Astrocyte of the cerebellum (primary cell): ENCODE measurements at regions not wholly inside any gene's neighbourhood (a gene's known extent, or its start where the extent isn't known, plus 50 kb on each side); places are given as distances from the start of the nearest gene placed in this dataset.
"Not testable (repeated sequence)": the region's sequence is repeated elsewhere in the genome, so short reads cannot be mapped to it uniquely, and the experiment has no call there.

Source experiments
- DNase-seq: peaks from one replicate; pipeline ENCODE4 v3.0.0-alpha.2; 2011; ENCODE audit warnings: low read depth
- H3K4me3 ChIP-seq: 2 replicates; pipeline ENCODE4 v1.5.1; 2011; ENCODE audit warnings: mild to moderate bottlenecking, low read depth, low read length, moderate library complexity
- CTCF ChIP-seq: IDR thresholded peaks from 2 replicates; pipeline ENCODE4 v1.5.1; 2012; ENCODE audit warnings: low read length, low read depth, moderate library complexity, mild to moderate bottlenecking; ENCODE audit errors: missing control alignments
- in situ Hi-C: cut with HindIII; loops from 2 replicates; pipeline ENCODE4 v1.10.0; 2017; ENCODE audit warnings: low sequenced_read_pairs

GRCh38 chr2:89205153-89205552, 513.7 kb downstream of the RPIA start:
- H3K4me3 ChIP-seq, DNase-seq, in situ Hi-C loops: not testable (repeated sequence)
- TF ChIP-seq CTCF = peak; percentile 31

GRCh38 chr2:89208144-89208932, 516.9 kb downstream of the RPIA start:
- H3K4me3 ChIP-seq, in situ Hi-C loops: not testable (repeated sequence)
- peak; percentile 33 for DNase-seq

- in situ Hi-C loops, H3K4me3 ChIP-seq, DNase-seq: not testable (repeated sequence)
Observed at GRCh38 chr2:89213151-89213550, 521.7 kb downstream of the RPIA start.

- H3K4me3 ChIP-seq, DNase-seq, in situ Hi-C loops: not testable (repeated sequence)
Observed at GRCh38 chr2:89213811-89214210, 522.3 kb downstream of the RPIA start.

- H3K4me3 ChIP-seq, in situ Hi-C loops, DNase-seq: not testable (repeated sequence)
Observed at GRCh38 chr2:89221474-89221873, 530.0 kb downstream of the RPIA start.

- H3K4me3 ChIP-seq, in situ Hi-C loops, DNase-seq: not testable (repeated sequence)
Observed at GRCh38 chr2:89222063-89222732, 530.7 kb downstream of the RPIA start.

- H3K4me3 ChIP-seq, DNase-seq, in situ Hi-C loops: not testable (repeated sequence)
Observed at GRCh38 chr2:89224803-89225202, 533.3 kb downstream of the RPIA start.

GRCh38 chr2:89229979-89230378, 538.5 kb downstream of the RPIA start:
- in situ Hi-C loops, DNase-seq, H3K4me3 ChIP-seq: not testable (repeated sequence)

GRCh38 chr2:89231241-89231640, 539.8 kb downstream of the RPIA start:
- DNase-seq, in situ Hi-C loops, H3K4me3 ChIP-seq: not testable (repeated sequence)

- DNase-seq, in situ Hi-C loops, H3K4me3 ChIP-seq: not testable (repeated sequence)
Observed at GRCh38 chr2:89233931-89234330, 542.5 kb downstream of the RPIA start.

GRCh38 chr2:89234818-89235466, 543.5 kb downstream of the RPIA start:
- in situ Hi-C loops, DNase-seq, H3K4me3 ChIP-seq: not testable (repeated sequence)

GRCh38 chr2:89236832-89237450, 545.5 kb downstream of the RPIA start:
- in situ Hi-C loops, H3K4me3 ChIP-seq, DNase-seq: not testable (repeated sequence)

- in situ Hi-C loops, H3K4me3 ChIP-seq, DNase-seq: not testable (repeated sequence)
Observed at GRCh38 chr2:89237783-89238182, 546.3 kb downstream of the RPIA start.

GRCh38 chr2:89243114-89243700, 551.7 kb downstream of the RPIA start:
- DNase-seq, H3K4me3 ChIP-seq, in situ Hi-C loops: not testable (repeated sequence)

- DNase-seq, in situ Hi-C loops: not testable (repeated sequence)
Observed at GRCh38 chr2:89244407-89244806, 552.9 kb downstream of the RPIA start.

GRCh38 chr2:89245478-89245877, 554.0 kb downstream of the RPIA start:
- in situ Hi-C loops, DNase-seq, H3K4me3 ChIP-seq: not testable (repeated sequence)

More at GRCh38 chr2:89244407-89244806, 552.9 kb downstream of the RPIA start:
- H3K4me3 ChIP-seq = not testable (repeated sequence)
